B cell (primary cell): ENCODE measurements at regions not wholly inside any gene's neighbourhood (a gene's known extent, or its start where the extent isn't known, plus 50 kb on each side); places are given as distances from the start of the nearest gene placed in this dataset.

ENCODE experiments used
- CTCF ChIP-seq: fragments of 200-600 bp; IDR thresholded peaks from one replicate; pipeline ENCODE4 v1.8.0; 2022; ENCODE audit warnings: antibody characterized with exemption, mild to moderate bottlenecking
- EZH2 ChIP-seq: IDR thresholded peaks from 2 replicates; pipeline ENCODE4 v1.6.1; 2012; ENCODE audit warnings: borderline replicate concordance, low read depth, mild to moderate bottlenecking, moderate library complexity, low read length; ENCODE audit not compliant: insufficient read depth, poor library complexity, severe bottlenecking

- TF ChIP-seq CTCF: no peak
- no peak for TF ChIP-seq EZH2
Measured at GRCh38 chr13:67772807-67773453, 542.8 kb upstream of the PCDH9 start.
